ENCODE measurements at regions not wholly inside any gene's neighbourhood (a gene's known extent, or its start where the extent isn't known, plus 50 kb on each side); places are given as distances from the start of the nearest gene placed in this dataset.

- Histone ChIP-seq H3K27me3 (no peaks in the 10 kb centered on the region), H3K9me3 (no peaks in the 10 kb centered on the region), H3K4me1 (no peaks in the 10 kb centered on the region), H3K27ac (no peak overlapping the region), H3K4me3 (no peak overlapping the region), H3K9ac (ENCODE audit: low read depth in 2 of 2, low read length in 2 of 2) (no peak overlapping the region), H3K36me3 (no peaks in the 10 kb centered on the region)
- TF ChIP-seq, protein P1, sequence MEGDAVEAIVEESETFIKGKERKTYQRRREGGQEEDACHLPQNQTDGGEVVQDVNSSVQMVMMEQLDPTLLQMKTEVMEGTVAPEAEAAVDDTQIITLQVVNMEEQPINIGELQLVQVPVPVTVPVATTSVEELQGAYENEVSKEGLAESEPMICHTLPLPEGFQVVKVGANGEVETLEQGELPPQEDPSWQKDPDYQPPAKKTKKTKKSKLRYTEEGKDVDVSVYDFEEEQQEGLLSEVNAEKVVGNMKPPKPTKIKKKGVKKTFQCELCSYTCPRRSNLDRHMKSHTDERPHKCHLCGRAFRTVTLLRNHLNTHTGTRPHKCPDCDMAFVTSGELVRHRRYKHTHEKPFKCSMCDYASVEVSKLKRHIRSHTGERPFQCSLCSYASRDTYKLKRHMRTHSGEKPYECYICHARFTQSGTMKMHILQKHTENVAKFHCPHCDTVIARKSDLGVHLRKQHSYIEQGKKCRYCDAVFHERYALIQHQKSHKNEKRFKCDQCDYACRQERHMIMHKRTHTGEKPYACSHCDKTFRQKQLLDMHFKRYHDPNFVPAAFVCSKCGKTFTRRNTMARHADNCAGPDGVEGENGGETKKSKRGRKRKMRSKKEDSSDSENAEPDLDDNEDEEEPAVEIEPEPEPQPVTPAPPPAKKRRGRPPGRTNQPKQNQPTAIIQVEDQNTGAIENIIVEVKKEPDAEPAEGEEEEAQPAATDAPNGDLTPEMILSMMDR (IDR thresholded peaks at IDR 0.05): no peak
- intact Hi-C loops (cut with DNase I): loop anchor here (5.0 kb wide), 1 partner anchor 425 kb away; no protein-coding TSS in a partner anchor
- DNase-seq: no peak
Observed at GRCh38 chr16:77662246-77662645, 60.1 kb upstream of the NUDT7 start.

- intact Hi-C loops (cut with DNase I): loop anchor here (5.0 kb wide), 1 partner anchor 426 kb away; no protein-coding TSS in a partner anchor
- no peak overlapping the region for H3K27ac ChIP-seq
- no peaks in the 10 kb centered on the region for H3K36me3 ChIP-seq
- no peak overlapping the region for H3K9ac ChIP-seq (ENCODE audit: low read depth in 2 of 2, low read length in 2 of 2)
- DNase-seq: no peak
- H3K4me3 ChIP-seq: no peak overlapping the region
- no peaks in the 10 kb centered on the region for H3K4me1 ChIP-seq
- TF ChIP-seq, protein P1 (IDR thresholded peaks at IDR 0.05): no peak
- H3K27me3 ChIP-seq: no peaks in the 10 kb centered on the region
- H3K9me3 ChIP-seq: no peaks in the 10 kb centered on the region
Observed at GRCh38 chr16:77663711-77664110, 58.6 kb upstream of the NUDT7 start.

DNA sequence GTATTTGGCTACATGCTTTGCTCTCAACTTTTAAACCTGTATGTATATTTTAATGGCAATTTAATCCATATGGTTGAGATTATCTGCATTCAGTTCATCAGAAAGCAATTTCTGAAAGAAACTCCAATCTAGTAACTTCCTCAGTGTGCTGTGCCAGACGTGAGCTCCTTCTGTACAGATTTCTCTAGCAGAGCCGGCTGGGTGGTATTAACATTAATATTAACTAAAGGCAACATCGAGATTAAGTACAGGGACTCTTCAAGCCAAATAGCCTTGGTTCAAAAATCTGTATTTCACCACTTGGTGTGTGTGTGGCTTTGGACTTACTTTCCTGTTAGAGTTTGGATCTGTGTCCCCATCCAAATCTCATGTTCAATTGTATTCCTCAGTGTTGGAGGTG, 55.5 kb upstream of the NUDT7 start:
- Histone ChIP-seq H3K4me3 (no peak overlapping the region), H3K9me3 (no peaks in the 10 kb centered on the region), H3K27me3 (no peaks in the 10 kb centered on the region), H3K36me3 (no peaks in the 10 kb centered on the region), H3K4me1 (no peaks in the 10 kb centered on the region), H3K27ac (no peak overlapping the region), H3K9ac (ENCODE audit: low read depth in 2 of 2, low read length in 2 of 2) (no peak overlapping the region)
- TF ChIP-seq, protein P1 (IDR thresholded peaks at IDR 0.05): no peak
- intact Hi-C loops (cut with DNase I): no loop called here
- DNase-seq: no peak

- Histone ChIP-seq H3K36me3 (no peaks in the 10 kb centered on the region), H3K27me3 (no peaks in the 10 kb centered on the region), H3K4me3 (no peak overlapping the region), H3K9me3 (no peaks in the 10 kb centered on the region), H3K9ac (ENCODE audit: low read depth in 2 of 2, low read length in 2 of 2) (no peak overlapping the region), H3K4me1 (no peaks in the 10 kb centered on the region), H3K27ac (no peak overlapping the region)
- DNase-seq: no peak
- intact Hi-C loops (cut with DNase I): no loop called here
- TF ChIP-seq, protein P1 (IDR thresholded peaks at IDR 0.05): no peak
Observed at GRCh38 chr16:77668201-77668600, 54.1 kb upstream of the NUDT7 start.

- H3K27ac ChIP-seq: no peak overlapping the region
- H3K36me3 ChIP-seq: no peaks in the 10 kb centered on the region
- H3K27me3 ChIP-seq: no peaks in the 10 kb centered on the region
- no peaks in the 10 kb centered on the region for H3K4me1 ChIP-seq
- no peak overlapping the region for H3K9ac ChIP-seq (ENCODE audit: low read depth in 2 of 2, low read length in 2 of 2)
- TF ChIP-seq, protein P1 (IDR thresholded peaks at IDR 0.05): no peak
- intact Hi-C loops (cut with DNase I): no loop called here
- H3K9me3 ChIP-seq: no peaks in the 10 kb centered on the region
- no peak overlapping the region for H3K4me3 ChIP-seq
- DNase-seq: no peak
Observed at GRCh38 chr16:77669057-77669456, 53.3 kb upstream of the NUDT7 start.
